Gastrocnemius medialis (tissue), 4 donors: ENCODE measurements at regions not wholly inside any gene's neighbourhood (a gene's known extent, or its start where the extent isn't known, plus 50 kb on each side); places are given as distances from the start of the nearest gene placed in this dataset.

Source experiments
- ATAC-seq, 2 donors: fragments of 150-250 bp; one replicate each; pipeline ENCODE4 v1.9.1; 2016
- DNase-seq, 2 donors: peaks; one replicate each; pipeline ENCODE4 v3.0.0-alpha.2; 2019
- H3K27ac ChIP-seq, 4 donors: fragments of 200-600 bp; sonication (generic); 1 replicate in 1 of 4; 2 replicates in 3 of 4; pipeline ENCODE4 v1.5.1; 2016 to 2018; ENCODE audit warnings: mild to moderate bottlenecking in 2 of 4, moderate library complexity in 1 of 4
- H3K27me3 ChIP-seq, 3 donors: fragments of 200-600 bp; sonication (generic) in 2 of 3; 1 replicate in 1 of 3; 2 replicates in 2 of 3; pipeline versions ENCODE4 v1.5.1 to v1.6.0; 2016 to 2019; ENCODE audit warnings: mild to moderate bottlenecking in 1 of 3, moderate library complexity in 1 of 3
- H3K36me3 ChIP-seq, 2 donors: fragments of 200-600 bp; sonication (generic) in 1 of 2; one replicate each; pipeline ENCODE4 v1.5.1; 2017 to 2018
- H3K4me1 ChIP-seq, 2 donors: fragments of 200-600 bp; sonication (generic) in 1 of 2; one replicate each; pipeline ENCODE4 v1.5.1; 2016 to 2017; ENCODE audit warnings: mild to moderate bottlenecking in 2 of 2
- H3K4me3 ChIP-seq, 4 donors: fragments of 200-600 bp; sonication (generic) in 3 of 4; 1 replicate in 1 of 4; 2 replicates in 3 of 4; pipeline ENCODE4 v1.5.1; 2016 to 2019; ENCODE audit warnings: mild to moderate bottlenecking in 2 of 4
- H3K9me3 ChIP-seq, 3 donors: fragments of 200-600 bp; sonication (generic) in 2 of 3; 1 replicate in 1 of 3; 2 replicates in 2 of 3; pipeline ENCODE4 v1.5.1; 2016 to 2019
- CTCF ChIP-seq, 5 experiments: fragments of 450-650 bp in 3 of 5; fragments of 200-600 bp in 2 of 5; sonication (generic) in 2 of 5; IDR thresholded peaks in 4 of 5; conservative IDR thresholded peaks in 1 of 5; 1 replicate in 4 of 5; 2 replicates in 1 of 5; pipeline ENCODE4 v1.5.1; 2016 to 2019; ENCODE audit warnings: antibody characterized with exemption in 5 of 5, mild to moderate bottlenecking in 3 of 5, moderate library complexity in 3 of 5
- POLR2A ChIP-seq, 2 donors: fragments of 450-650 bp; IDR thresholded peaks; one replicate each; pipeline ENCODE4 v1.6.1; 2017; ENCODE audit warnings: antibody characterized with exemption in 2 of 2, mild to moderate bottlenecking in 2 of 2, moderate library complexity in 2 of 2
- in situ Hi-C, 4 donors: fragments of 200-750 bp; cut with MboI; loops; one replicate each; pipeline versions ENCODE4 v1.15.0 to v1.8.0; 2017; ENCODE audit warnings: low sequenced_read_pairs in 4 of 4
- intact Hi-C: fragments of 100-400 bp; cut with DNase I; formaldehyde crosslinking; loops from one replicate; pipeline ENCODE4 v1.15.1; 2023; ENCODE audit warnings: low total_unique reads

- in situ Hi-C loops (no loop called here), intact Hi-C loops (no loop called here)
- Histone ChIP-seq H3K4me1 (no peaks in the 10 kb centered on the region), H3K9me3 (no peaks in the 10 kb centered on the region), H3K36me3 (no peaks in the 10 kb centered on the region), H3K27ac (no peak overlapping the region), H3K27me3 (no peaks in the 10 kb centered on the region), H3K4me3 (no peak overlapping the region)
- ATAC-seq (no peak), DNase-seq (no peak)
- TF ChIP-seq POLR2A (IDR thresholded peaks at IDR 0.05) (no peak), CTCF (IDR thresholded peaks at IDR 0.05 in 4 of 5, conservative IDR thresholded peaks at IDR 0.05 in 1 of 5) (no peak)
Observed at GRCh38 chr11:113574586-113574985, 99.4 kb upstream of the DRD2 start.

- H3K9me3 ChIP-seq = no peaks in the 10 kb centered on the region
- ATAC-seq (no peak), DNase-seq (no peak)
- TF ChIP-seq CTCF (IDR thresholded peaks at IDR 0.05 in 4 of 5, conservative IDR thresholded peaks at IDR 0.05 in 1 of 5) (no peak), POLR2A (IDR thresholded peaks at IDR 0.05) (no peak)
- no peaks in the 10 kb centered on the region for H3K36me3 ChIP-seq
- H3K27ac ChIP-seq = no peak overlapping the region
- no peaks in the 10 kb centered on the region for H3K27me3 ChIP-seq
- no peak overlapping the region for H3K4me3 ChIP-seq
- in situ Hi-C loops (no loop called here), intact Hi-C loops (no loop called here)
- H3K4me1 ChIP-seq = no peaks in the 10 kb centered on the region
Observed at GRCh38 chr11:113574171-113574570, 99.0 kb upstream of the DRD2 start.

- TF ChIP-seq CTCF (IDR thresholded peaks at IDR 0.05 in 4 of 5, conservative IDR thresholded peaks at IDR 0.05 in 1 of 5) (no peak), POLR2A (IDR thresholded peaks at IDR 0.05) (no peak)
- Histone ChIP-seq H3K9me3 (no peaks in the 10 kb centered on the region), H3K27me3 (no peaks in the 10 kb centered on the region), H3K4me1 (no peaks in the 10 kb centered on the region), H3K36me3 (no peaks in the 10 kb centered on the region), H3K27ac (no peak overlapping the region), H3K4me3 (no peak overlapping the region)
- ATAC-seq (no peak), DNase-seq (no peak)
- intact Hi-C loops (no loop called here), in situ Hi-C loops (no loop called here)
Observed at GRCh38 chr11:113572136-113572735, 97.0 kb upstream of the DRD2 start.

- intact Hi-C loops = no loop called here
- H3K9me3 ChIP-seq = no peaks in the 10 kb centered on the region
- no peak for TF ChIP-seq POLR2A (IDR thresholded peaks at IDR 0.05)
- no peak for TF ChIP-seq CTCF (IDR thresholded peaks at IDR 0.05 in 4 of 5, conservative IDR thresholded peaks at IDR 0.05 in 1 of 5)
- H3K4me1 ChIP-seq = no peaks in the 10 kb centered on the region
- in situ Hi-C loops = no loop called here
- no peak for DNase-seq
- H3K27me3 ChIP-seq = no peaks in the 10 kb centered on the region
- no peaks in the 10 kb centered on the region for H3K36me3 ChIP-seq
- no peak overlapping the region for H3K4me3 ChIP-seq
- H3K27ac ChIP-seq = no peak overlapping the region
- ATAC-seq = no peak
Observed at GRCh38 chr11:113571531-113571930, 96.3 kb upstream of the DRD2 start.

GRCh38 chr11:113570906-113571305 lies 95.7 kb upstream of the DRD2 start:
- TF ChIP-seq POLR2A (IDR thresholded peaks at IDR 0.05) (no peak), CTCF (IDR thresholded peaks at IDR 0.05 in 4 of 5, conservative IDR thresholded peaks at IDR 0.05 in 1 of 5) (no peak)
- intact Hi-C loops = no loop called here
- DNase-seq = no peak
- H3K27me3 ChIP-seq = no peaks in the 10 kb centered on the region
- H3K4me1 ChIP-seq = no peaks in the 10 kb centered on the region
- H3K4me3 ChIP-seq = no peak overlapping the region
- no peaks in the 10 kb centered on the region for H3K9me3 ChIP-seq
- ATAC-seq = no peak
- in situ Hi-C loops = no loop called here
- no peak overlapping the region for H3K27ac ChIP-seq
- no peaks in the 10 kb centered on the region for H3K36me3 ChIP-seq
